ENCODE measurements at regions not wholly inside any gene's neighbourhood (a gene's known extent, or its start where the extent isn't known, plus 50 kb on each side); places are given as distances from the start of the nearest gene placed in this dataset.

DNA sequence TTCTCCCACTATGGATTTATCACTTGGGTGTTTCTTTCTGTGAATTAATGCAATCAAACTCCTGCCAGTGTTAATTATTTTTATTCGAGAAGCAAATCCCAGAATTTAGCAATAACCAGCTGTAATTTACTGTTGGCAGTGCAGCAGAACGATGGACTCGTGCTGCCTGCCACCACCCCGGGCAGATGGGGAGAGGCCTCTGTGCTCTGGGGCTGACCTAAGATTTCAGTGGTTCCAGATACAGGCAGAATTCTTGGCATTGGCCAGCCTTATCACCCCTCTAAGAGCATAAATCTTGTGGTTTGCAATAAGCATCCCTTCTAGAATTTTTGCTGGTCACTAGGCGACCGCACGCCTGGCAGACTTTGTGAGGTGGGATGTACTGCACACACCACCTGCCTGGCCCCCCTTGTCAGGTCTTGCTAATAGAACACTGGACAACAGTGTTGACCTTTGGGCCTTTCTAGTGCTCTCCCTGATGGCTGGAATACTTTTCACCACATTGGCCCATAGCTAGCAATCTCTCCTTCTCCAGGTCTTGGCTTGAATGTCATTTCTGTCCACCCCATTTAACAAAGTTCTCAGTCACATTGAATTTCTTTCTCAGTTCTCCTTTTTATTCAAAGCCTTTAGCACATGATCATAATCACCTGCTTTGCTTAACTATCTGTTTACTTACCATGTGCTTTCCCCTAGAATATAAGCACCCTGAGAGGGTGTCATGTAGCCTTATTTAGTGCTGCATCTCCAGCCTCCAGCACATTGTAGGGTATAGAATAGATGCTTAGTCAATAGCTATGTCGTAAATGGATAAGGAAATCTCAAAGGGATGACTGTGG is 122.1 kb upstream of the DYNLRB2 start:
- DNase-seq, result no peak

DNA sequence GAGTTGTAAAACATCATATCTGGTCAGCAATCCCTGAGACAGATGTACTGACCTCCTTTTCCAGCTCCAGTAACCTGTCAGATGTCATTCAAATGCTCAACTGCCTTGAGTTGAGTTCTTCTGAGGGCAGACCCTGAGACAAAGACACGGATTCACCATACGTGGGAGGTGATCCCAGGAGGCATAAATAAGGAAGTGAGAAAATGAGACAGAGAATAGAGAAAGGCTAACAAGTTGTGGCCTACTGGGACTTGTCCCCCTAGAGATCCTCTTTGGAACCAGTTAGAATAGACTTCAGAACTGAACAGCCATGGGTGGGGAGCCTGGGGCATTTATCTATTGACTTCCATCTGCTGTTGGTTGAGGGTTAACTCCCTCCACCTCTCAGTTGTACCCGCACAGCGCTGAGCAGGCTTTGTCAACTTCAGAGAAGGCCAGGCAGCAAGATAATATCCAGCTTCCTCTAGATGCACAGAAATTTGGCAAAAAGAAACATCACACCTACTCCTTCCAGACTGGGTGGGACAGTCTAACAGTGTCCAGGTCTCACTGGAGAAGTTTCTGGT is 123.0 kb upstream of the DYNLRB2 start:
- no peak for DNase-seq

DNA sequence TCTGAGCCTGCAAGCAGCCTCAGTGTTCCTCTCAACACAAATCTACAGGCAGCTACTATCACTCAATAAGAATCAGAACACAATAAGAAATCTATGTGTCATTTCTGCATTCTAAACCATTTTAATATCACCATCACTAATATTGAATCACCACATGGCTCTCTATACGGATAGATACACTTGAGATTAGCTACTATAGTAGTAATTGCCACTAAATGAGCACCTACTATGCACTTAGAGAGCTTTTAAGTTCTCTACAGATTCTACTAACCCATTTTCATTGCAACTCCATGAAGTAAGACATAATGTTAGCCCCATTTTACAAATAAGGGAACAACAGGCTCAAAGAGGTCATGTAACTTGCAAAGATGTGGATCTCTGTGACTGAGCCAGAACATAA is 132.8 kb upstream of the DYNLRB2 start:
- DNase-seq, result no peak

DNA sequence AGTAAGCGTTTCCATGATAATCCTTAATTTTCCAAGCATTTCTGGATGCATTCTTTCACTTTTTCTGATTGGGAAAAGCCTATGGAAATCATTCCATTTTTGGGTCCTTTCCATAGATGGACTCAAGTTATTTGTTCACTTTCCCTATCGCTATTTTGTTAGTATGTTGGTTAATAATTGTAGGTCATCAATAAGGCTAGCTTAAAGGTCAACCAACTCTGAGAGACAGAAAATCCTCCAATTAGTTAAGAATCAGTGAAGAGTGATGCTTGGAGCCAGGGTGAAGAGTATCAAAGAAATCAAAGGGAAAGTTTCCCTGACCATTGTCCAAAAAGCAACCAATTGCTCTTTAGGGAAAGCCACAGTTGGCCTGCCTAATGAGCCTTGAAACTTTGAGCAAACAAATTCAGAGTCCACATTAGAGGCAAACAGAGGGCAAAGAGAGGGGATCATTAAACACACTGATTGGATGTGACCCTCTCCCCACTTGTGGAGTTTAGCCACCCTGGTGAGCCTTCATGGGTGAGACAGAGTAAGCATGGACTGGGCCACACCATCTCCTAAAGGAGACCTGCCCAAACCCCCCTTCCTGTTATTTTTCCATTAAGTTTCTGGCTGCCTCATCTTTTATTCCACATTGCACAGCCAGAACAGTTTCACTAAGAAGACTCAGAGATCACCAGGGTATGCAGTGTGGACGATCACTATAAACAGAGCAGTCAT is 133.4 kb upstream of the DYNLRB2 start:
- no peak for DNase-seq

DNA sequence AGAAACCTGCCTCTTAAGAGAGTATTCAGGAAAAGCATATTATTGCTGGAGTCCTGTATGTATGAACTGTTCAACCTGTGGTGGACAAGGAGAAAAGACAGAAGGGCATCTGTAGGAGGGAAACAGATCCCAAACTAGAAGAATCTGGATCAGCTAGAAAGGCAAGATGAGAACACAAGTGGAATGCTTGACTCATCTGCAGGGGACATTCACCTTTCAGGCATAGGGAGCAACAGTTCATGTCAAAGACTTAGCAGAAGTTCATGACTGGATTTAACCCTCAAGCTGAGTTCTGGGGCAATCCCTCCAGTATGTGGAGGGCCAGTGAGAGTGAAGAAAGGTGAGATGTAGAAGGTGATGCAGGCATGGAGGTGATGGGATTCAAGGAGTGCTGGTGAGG is 135.9 kb upstream of the DYNLRB2 start:
- DNase-seq, result no peak

DNA sequence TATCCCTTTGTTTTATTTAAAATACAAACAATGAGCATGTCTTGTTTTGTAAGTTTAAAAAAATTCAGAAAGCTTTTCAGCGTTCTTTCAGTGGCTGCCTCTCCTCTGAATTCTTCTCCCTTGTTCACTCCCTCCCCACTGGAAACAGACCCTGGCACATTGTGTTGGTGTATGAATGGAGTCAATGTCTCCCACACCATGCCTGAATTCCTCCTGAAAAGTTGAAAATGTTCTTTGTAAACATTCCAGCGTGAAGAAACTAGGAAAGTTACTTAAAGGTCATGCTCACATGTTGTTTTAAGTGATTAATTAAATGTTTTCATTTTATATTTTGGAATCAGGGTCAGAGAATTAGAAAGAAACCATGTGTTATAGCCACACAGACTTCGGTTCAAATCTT is 136.9 kb upstream of the DYNLRB2 start:
- DNase-seq, result no peak

DNA sequence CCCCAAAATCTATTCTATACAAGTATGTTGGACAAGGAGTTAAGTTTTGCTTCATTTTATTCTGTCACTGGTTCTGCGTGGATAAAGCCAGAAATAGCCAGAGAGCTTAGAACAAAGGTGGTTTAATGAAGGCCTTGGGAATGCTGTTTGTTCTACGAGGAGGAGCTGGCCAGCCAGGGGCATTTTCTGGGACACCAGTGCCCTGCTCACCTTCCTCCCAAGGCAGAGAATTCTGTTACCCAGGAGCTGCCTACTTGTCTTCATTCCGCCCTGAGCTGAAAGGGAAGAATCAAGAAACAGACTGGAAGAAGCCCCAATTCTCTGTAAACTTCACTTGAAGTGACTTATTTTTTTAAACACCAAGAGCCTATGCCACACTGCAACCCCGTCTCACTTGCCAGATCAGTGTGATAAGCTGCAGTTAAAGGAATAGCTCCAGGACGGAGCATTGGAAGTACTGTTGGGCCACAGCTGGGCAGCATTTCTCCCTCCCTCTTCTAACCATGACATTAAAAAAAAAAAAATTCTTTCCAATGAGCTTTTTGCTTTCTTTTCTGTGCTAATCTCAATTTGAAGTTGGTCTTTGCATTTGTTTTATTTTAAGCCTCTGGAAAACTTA is 149.8 kb upstream of the DYNLRB2 start:
- DNase-seq, result no peak

DNA sequence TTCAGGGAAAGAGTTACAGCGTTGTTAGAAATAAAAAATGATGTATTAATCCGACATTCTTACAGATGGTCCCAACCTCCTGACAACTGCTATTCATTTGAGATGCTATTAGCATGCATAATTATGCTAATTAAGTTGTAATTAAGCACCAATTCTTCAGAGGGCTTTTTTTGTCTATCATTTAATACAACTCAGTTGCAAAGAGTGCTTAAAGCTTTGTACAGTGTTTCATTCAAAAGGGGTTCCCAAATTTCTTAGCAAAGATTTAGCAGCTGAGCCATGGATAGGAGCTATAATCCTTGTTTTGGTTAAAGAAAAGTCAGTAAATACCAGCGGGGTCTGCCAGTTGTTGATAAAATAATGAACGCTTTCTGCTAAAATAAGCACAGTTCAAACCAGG is 150.7 kb upstream of the DYNLRB2 start:
- no peak for DNase-seq

DNA sequence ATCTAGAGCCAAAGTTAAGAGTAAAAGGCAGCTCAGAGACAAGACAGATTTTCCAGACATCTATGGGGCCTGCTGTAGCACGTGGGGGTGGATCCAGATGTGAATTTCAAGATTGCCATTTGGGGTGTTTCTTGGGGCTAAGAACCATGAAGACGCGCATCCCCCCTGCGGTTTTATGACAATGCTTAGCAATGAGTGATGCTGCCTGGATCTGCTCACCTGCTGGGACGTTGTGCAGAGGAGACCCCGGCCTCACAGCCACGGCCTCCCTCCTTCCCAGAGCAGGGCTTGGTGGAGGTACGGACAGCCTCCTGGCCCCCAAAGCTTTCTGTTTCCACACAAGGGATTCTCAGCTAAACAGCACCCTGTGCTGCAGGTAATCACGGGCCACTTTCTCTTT is 151.5 kb upstream of the DYNLRB2 start:
- DNase-seq, result no peak

DNA sequence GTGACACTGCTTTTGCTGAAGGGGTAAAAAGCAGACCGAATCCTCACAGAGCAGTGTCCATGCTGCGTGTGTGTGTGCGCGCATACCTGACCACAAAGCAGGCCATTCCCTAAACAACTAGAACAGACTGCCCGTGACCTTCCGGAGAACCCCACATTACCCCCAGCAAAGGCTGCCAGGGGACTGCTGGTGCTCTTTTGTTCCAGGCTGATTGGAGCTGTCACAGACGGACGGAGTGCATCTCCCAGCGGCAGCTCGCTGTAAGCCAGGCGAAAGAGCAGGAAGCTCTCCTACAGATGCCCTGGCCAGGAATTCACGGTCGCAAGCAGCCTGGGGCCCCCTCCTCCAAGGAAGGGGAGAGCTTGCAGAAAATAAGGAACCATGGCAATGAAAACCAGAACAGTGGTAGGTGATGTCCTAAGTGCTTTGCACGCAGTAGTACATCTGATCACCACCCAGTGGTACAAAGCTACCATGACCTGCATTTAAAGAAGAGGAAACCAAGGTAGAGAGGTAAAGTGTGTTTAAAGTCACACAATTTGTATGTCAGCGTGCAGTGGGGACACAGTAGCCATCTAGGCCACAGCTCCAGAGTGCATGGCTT is 153.4 kb upstream of the DYNLRB2 start:
- no peak for DNase-seq

DNA sequence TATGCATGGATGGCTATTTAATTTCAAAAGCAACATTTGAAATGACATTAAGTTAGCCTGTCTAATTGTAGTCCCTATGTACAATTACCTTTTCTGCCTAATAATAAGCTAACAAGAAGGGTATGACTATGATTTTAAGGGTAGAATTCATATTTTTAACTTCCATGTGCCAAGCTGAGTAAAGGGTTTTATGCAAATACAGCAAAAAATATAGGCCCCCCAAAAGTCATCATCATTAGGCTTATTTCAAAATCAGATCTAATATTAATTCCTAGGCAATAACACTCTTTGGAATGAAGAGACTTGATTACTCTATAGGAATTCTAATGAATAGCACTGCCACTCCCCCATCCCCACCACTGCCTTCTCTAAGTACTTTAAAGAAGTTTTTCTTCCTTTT is 155.9 kb upstream of the DYNLRB2 start:
- DNase-seq, result no peak

DNA sequence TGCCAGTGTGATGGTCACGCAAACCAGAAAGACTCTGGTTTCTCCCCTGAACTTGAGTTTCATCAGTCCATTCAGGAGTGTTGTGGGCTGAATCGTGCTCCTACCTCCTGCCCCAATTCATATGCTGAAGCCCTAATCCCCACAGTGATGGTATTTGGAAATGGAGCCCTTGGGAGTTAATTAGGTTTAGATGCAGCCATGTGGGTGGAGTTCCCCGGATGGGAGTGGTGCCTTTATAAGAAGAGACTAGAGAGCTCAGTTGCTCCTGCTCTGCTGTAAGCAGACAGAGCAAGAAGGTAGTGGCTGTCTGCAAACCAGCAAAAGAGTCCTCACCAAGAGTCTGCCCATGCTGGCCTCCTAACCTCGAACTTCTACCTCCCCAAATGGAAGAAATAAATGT is 160.3 kb upstream of the DYNLRB2 start:
- DNase-seq, result no peak

DNA sequence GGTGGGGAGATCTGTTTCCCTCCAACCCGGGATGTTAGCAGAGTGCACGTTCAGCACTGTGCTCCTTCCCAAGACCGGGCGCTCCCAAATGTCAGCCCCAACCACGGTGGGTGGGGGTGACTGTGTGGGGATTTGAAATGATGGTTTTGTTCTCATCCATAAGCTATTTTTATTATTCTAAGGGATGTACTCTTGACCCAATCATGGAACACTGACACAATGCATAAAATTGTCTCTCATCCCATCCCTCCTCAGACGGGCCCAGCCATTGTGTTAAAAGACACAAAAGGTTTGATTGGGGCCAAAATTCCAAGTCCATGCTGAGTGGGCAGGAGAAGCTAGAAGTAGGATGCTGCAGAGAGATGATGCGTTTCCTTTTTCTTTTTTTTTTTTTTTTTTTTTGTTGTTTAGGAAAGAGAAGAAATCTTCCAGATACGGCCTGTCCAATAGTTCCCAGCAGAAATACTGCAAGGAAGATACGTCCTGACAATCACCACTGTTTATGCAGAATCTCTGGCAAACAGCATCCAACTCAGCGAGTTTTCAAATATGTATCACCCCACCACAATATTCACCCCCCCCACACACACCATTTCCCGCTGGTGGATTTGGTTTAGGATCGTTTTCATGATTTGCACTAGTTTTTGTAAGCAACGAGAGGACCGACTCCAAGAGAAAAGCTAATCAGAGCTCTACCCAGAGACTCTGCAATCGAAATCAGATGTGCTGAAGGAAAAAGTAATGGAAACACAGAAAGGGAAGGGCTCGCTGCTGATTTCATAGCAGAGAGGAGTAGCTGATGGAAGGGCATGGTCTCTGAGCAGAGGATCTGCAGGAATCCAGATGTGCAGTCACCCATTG is 163.5 kb upstream of the DYNLRB2 start:
- no peak for DNase-seq

DNA sequence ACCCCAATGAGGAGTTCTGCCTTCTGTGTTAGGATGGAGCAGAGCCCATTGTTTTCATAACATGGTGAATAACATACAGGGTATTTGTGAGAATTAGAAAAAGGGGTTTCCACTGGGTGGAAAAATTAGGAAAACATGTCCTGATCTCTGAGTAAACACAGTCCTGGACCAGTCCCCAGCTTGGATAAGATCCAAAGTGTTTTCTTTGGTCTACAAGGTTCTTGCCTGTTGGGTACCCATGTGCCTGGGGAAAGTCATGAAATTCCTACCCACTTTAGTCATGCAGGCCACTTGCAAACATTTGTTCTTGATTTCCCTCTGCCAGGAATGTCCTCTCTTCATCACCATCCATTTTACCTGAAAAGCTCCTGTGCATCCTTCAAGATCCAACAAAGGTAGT is 164.8 kb upstream of the DYNLRB2 start:
- no peak for DNase-seq

DNA sequence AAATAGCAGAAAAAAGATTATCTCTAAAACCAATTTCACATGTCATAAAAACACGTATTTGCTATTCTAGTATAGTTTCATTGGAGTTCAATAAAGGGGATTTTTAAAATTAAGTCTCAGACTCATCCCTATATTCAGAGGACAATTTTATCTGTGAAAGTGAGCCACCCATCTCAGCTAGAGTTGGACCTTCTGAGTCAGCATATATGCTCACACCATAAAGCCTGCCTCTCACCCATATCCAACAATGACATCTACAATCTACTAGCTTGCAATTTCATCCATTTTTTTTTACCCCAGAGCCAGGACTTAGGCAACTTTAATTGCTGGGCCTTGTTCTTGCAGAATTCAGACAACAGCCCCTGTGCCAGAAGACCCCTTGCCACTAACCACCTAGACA is 165.3 kb upstream of the DYNLRB2 start:
- DNase-seq, result no peak

DNA sequence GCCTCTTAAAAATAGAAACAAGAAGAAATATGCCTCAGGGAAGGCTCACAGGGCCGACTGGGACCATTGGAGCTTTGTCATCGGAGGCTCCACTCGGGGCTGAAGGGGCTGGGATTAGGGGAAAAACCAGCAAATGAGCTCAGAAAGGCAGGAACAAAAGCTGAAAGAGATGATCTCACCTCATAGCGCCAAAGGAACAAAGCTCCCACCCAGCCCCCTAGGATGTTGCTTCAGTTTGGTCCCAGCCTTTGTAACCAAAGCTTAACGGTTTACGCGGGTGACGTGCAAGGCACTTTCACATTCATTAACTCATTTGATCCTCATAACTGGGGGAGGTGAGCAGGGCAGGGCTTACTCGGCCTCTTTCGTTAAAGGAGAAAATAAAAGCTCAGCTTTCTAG is 168.5 kb upstream of the DYNLRB2 start:
- DNase-seq, result no peak

DNA sequence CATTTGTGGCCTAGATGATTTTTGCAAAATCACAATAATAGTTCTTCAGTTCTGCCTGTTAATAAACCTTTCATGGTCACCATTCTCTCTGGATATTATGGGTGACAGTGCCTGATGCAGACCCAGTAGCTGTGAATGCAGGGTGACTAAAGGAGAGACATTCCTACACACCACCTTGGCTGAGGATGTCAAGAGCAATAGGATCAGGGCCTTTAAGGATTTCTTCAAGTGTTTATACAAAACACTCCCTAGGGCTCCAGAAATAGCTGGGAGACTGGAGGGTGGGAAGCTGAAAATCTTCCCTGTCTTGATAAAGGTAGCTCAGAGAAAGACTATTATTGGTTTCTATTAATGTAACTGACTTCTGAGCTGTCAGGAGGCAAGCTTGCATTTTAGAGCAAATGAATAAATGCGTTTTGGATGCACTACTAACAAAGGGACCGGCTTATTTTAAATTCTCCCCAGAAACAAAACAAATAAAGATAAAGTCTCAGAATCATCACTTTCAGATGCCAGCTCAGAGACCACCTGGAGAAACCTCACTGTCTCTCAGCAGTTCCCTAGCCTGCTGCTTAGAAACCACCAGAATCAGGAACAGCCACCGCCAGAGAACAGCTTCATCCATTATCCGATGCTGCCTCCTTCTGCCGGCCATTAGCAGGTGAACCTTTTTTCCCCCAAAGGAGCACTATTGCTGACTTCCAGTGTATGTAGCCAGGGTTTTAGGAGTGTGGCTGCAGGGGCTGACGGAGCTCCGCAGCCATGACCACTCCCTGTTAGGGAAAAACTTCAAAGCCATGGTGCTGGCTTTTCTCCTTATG is 171.4 kb upstream of the DYNLRB2 start:
- DNase-seq, result no peak

DNA sequence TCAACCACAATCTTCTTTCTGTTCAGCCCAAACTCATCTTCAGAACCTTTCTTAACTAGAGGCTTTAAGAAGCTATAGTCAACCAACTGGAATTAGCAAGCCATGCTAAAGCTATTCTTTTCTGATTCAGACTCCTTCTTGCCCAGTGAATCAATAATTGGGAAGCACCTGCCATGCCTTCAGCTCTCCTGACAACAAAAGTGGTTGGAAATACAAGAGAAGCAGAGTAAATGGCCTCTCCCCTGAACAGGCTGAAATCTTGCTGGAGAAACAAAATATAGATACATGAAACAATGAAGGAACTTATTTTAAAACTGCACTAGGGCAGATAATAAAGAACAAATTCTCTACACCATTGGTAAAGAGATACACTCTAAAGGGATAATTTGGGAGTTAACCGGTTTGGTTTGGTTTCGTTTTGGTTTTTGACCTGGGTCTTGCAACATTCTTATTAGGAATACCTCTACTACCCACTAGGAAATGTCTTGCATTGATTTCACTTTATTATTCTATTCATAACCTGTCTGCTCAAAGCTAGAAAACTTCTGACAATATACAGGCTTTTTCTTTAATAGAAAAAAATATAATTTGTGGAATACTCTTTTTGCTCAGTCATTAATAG is 173.6 kb upstream of the DYNLRB2 start:
- DNase-seq, result no peak

DNA sequence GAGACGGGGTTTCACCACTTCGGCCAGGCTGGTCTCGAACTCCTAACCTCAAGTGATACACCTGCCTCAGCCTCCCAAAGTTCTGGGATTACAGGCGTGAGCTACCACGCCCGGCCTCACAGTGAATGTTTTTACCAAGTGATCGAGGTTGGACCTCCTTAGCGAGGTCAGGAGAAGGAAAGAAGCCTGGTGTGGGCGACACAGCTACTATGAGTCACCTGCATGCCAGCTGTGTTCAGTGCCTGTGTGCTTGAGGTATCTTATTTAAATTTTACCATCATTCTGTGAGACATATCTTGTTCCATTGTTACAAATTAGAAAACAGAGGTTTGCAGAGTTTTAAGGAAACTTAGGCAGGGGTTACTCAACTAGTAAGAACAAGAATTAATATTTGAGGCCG is 174.8 kb upstream of the DYNLRB2 start:
- no peak for DNase-seq

DNA sequence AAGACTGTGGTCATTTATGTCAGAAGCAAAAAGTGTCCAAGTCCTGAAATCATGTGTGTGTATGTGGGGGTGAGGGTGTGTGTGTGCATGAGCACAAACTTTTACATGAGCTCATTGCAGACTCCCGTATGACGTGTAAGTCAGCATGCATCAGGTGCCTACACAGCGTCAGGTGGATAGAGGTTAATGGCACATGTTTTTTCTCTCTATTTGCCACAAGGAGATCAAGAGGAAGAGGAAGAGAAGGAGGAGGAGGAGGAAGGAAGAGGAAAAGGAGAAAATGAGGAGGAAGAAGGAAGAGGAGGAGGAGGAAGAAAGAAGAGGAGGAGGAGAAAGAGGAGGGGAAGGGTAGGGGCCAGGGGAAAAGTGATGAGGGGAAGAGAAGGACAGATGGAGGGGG is 178.0 kb upstream of the DYNLRB2 start:
- DNase-seq, result no peak

DNA sequence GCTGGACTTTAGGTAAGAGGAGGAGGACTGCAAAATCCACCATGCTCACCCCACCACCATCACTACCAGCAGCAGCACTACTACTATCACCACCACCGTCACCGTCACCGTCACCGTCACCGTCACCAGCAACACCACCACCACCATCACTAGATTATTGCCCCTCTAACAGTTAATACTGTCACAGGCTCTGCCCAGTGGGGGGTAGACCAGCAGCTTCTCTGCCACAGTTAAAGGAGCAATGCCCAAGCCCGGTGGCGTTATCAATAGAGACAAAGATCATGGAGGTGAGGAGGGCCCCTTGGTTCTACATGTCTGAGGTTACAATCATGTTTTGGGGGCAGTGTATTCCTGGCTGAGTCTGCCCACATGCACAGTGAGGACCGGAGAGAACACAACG is 184.4 kb upstream of the DYNLRB2 start:
- no peak for DNase-seq

Data from stimulated activated naive CD4-positive, alpha-beta T cell treated with Interleukin-2 at 50 U/mL for 16 hours (primary cell).